Smooth muscle cell (in vitro differentiated cells): ENCODE measurements at regions not wholly inside any gene's neighbourhood (a gene's known extent, or its start where the extent isn't known, plus 50 kb on each side); places are given as distances from the start of the nearest gene placed in this dataset.

ENCODE experiments used
- DNase-seq: peaks from one replicate; lab custom pipeline; 2025; ENCODE audit not compliant: unreplicated experiment; lab: John Stamatoyannopoulos, UW
- H2AFZ ChIP-seq: fragments of 200-600 bp; sonication (generic); 2 replicates; pipeline ENCODE4 v1.6.0; 2016; ENCODE audit warnings: antibody characterized with exemption, low read depth, mild to moderate bottlenecking
- H3F3A ChIP-seq: fragments of 200-600 bp; sonication (generic); 2 replicates; pipeline ENCODE4 v1.6.0; 2017; ENCODE audit warnings: antibody characterized with exemption, low read depth
- H3K27ac ChIP-seq: fragments of 200-600 bp; sonication (generic); 2 replicates; pipeline ENCODE4 v1.5.1; 2016; ENCODE audit warnings: low read depth, mild to moderate bottlenecking
- H3K27me3 ChIP-seq: fragments of 200-600 bp; sonication (generic); 2 replicates; pipeline ENCODE4 v1.6.1; 2016; ENCODE audit warnings: low read depth, mild to moderate bottlenecking
- H3K36me3 ChIP-seq: fragments of 200-600 bp; sonication (generic); 2 replicates; pipeline ENCODE4 v1.5.1; 2016; ENCODE audit warnings: low read depth
- H3K4me1 ChIP-seq: fragments of 200-600 bp; sonication (generic); 2 replicates; pipeline ENCODE4 v1.5.1; 2016; ENCODE audit warnings: low read depth
- H3K4me2 ChIP-seq: fragments of 200-600 bp; sonication (generic); 2 replicates; pipeline ENCODE4 v1.6.0; 2016; ENCODE audit warnings: mild to moderate bottlenecking
- H3K4me3 ChIP-seq: fragments of 200-600 bp; sonication (generic); 2 replicates; pipeline ENCODE4 v1.5.1; 2016; ENCODE audit warnings: mild to moderate bottlenecking
- H3K79me2 ChIP-seq: fragments of 200-600 bp; sonication (generic); 2 replicates; pipeline ENCODE4 v1.6.0; 2016; ENCODE audit warnings: low read depth, mild to moderate bottlenecking
- H3K9ac ChIP-seq: fragments of 200-600 bp; sonication (generic); 2 replicates; pipeline ENCODE4 v1.6.0; 2016; ENCODE audit warnings: low read depth
- H3K9me3 ChIP-seq: fragments of 200-600 bp; sonication (generic); replicated peaks from 2 replicates; pipeline ENCODE4 v1.5.1; 2016; ENCODE audit warnings: low read depth
- H4K20me1 ChIP-seq: fragments of 200-600 bp; sonication (generic); 2 replicates; pipeline ENCODE4 v1.6.0; 2016; ENCODE audit warnings: low read depth
- CTCF ChIP-seq: fragments of 200-600 bp; sonication (generic); IDR thresholded peaks from 2 replicates; pipeline ENCODE4 v1.5.1; 2017; ENCODE audit warnings: borderline replicate concordance, mild to moderate bottlenecking, antibody characterized with exemption; ENCODE audit not compliant: insufficient read depth, poor library complexity, severe bottlenecking
- WGBS: methylation state at CpG from one replicate; pipeline ENCODE4 v1.1.7; 2016; ENCODE audit warnings: low lambda C conversion rate; 5-methylcytosine and 5-hydroxymethylcytosine counted together

GRCh38 chr6:22875845-22876244, 306.5 kb downstream of the HDGFL1 start:
- Histone ChIP-seq H3K36me3 (no peaks in the 10 kb centered on the region), H3K4me3 (no peak overlapping the region), H3K4me1 (peaks cover 19% of the 10 kb centered on the region), H3K27me3 (no peaks in the 10 kb centered on the region), H3K4me2 (no peak overlapping the region), H3K79me2 (no peaks in the 10 kb centered on the region), H2AFZ (no peak overlapping the region), H3K9ac (no peak overlapping the region), H4K20me1 (no peaks in the 10 kb centered on the region), H3K9me3 (no peaks in the 10 kb centered on the region), H3F3A (peaks cover 9% of the 10 kb centered on the region), H3K27ac (no peak overlapping the region)
- 98% methylated on average over 2 of the region's 2 CpGs for WGBS
- no peak for DNase-seq
- no peak for TF ChIP-seq CTCF

- 25% methylated on average over 3 of the region's 3 CpGs for WGBS
- Histone ChIP-seq H3K27ac (peak overlapping the region; percentile 96), H3K9me3 (no peaks in the 10 kb centered on the region), H3K27me3 (no peaks in the 10 kb centered on the region), H4K20me1 (no peaks in the 10 kb centered on the region), H3K4me1 (peaks cover 34% of the 10 kb centered on the region), H3F3A (peaks cover 9% of the 10 kb centered on the region), H3K79me2 (no peaks in the 10 kb centered on the region), H3K4me2 (peak overlapping the region; percentile 70), H3K9ac (peak overlapping the region; percentile 25), H3K4me3 (no peak overlapping the region), H3K36me3 (no peaks in the 10 kb centered on the region), H2AFZ (no peak overlapping the region)
- DNase-seq, result no peak
- no peak for TF ChIP-seq CTCF
Observed at GRCh38 chr6:22878324-22878701, 308.9 kb downstream of the HDGFL1 start.

GRCh38 chr6:22878706-22879105, 309.3 kb downstream of the HDGFL1 start:
- no peak for TF ChIP-seq CTCF
- Histone ChIP-seq H2AFZ (no peak overlapping the region), H4K20me1 (no peaks in the 10 kb centered on the region), H3K9me3 (no peaks in the 10 kb centered on the region), H3K36me3 (no peaks in the 10 kb centered on the region), H3K27me3 (no peaks in the 10 kb centered on the region), H3F3A (peaks cover 6% of the 10 kb centered on the region), H3K9ac (no peak overlapping the region), H3K4me3 (no peak overlapping the region), H3K4me1 (peaks cover 34% of the 10 kb centered on the region), H3K4me2 (peak overlapping the region; percentile 70), H3K27ac (peak overlapping the region; percentile 96), H3K79me2 (no peaks in the 10 kb centered on the region)
- 54% methylated on average over 1 of the region's 1 CpG for WGBS
- no peak for DNase-seq

- peak overlapping the region; percentile 49 for H2AFZ ChIP-seq
Observed at GRCh38 chr6:22880686-22881433, 311.5 kb downstream of the HDGFL1 start.

More at GRCh38 chr6:22880686-22881433, 311.5 kb downstream of the HDGFL1 start:
- Histone ChIP-seq H3K4me1 (peaks cover 34% of the 10 kb centered on the region), H3K79me2 (no peaks in the 10 kb centered on the region), H3K4me2 (peak overlapping the region; percentile 73), H3K27ac (peak overlapping the region; percentile 96), H3K36me3 (no peaks in the 10 kb centered on the region), H3K27me3 (no peaks in the 10 kb centered on the region), H3K9me3 (no peaks in the 10 kb centered on the region), H3K4me3 (no peak overlapping the region), H3K9ac (peak overlapping the region; percentile 56), H3F3A (peaks cover 6% of the 10 kb centered on the region), H4K20me1 (no peaks in the 10 kb centered on the region)
- WGBS, result 8% methylated on average over 3 of the region's 3 CpGs
- DNase-seq, result no peak
- no peak for TF ChIP-seq CTCF
